ENCODE measurements at regions not wholly inside any gene's neighbourhood (a gene's known extent, or its start where the extent isn't known, plus 50 kb on each side); places are given as distances from the start of the nearest gene placed in this dataset.

DNA sequence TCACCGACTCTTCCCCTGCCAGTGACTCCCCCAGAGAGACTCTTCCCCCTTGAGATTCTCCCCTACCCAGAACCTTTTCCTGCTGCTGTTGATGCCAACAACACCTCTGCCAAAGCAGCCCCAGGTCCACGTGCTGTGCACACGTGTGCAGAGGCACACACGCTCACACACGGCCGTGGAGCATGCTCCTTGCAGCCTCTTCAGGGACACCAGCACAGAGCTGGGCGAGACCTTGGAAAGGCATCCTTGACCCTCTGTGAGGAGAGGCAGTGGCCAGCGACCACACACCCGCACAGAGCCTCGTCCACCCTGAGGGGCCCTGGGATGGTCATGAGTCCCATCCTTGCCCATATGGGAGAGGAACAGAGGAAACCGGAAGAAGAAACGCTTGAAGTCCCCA is 181.9 kb downstream of the RBFOX3 start:
- no peak for DNase-seq (ENCODE audit: low read depth in 2 of 3, low spot score in 2 of 3)

DNA sequence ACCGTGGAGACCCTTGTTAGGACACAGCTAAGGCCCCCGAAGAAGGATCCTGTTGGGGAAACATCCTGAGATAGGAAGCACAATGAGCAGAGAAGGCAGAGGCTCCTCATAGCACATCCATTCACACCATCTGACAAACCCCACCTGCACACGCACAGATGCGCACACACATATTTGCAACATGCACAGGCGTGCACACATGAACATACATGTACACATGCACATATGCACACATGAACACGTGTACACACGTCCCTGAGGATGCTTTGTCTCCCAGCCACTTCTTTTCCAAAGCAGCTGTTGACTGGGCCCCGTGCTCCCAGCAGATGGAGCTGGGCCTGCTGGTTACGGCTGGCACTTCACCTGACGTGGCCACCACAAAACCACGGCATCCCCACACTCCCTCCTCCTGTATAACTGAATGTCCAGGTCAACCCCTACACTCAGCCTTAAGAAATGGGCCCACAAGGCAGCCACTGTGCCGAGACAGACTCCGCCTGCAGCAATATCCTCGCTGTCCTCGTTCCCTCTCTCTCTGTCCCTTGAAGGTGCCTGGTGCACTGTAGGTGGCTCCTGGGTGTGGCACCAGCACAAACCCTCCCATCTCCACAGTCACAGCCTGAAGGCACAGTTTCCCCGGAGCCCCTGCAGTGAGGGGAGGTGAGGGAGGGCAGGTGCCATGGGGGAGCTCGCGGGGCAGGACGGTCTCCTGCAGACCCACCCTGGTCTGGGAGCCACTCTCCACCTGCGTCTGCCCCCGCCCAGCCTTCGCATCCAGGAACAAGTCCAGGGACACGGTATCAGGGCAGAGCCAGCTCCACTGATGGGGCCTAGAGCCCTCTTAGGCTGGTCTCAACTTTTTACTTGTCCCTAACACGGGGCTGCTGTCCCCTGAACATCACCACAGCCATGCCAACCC is 183.0 kb downstream of the RBFOX3 start:
- no peak for DNase-seq (ENCODE audit: low read depth in 2 of 3, low spot score in 2 of 3)

- no peak for DNase-seq (ENCODE audit: low read depth in 2 of 3, low spot score in 2 of 3)
Observed at GRCh38 chr17:79425686-79426085, 185.2 kb downstream of the RBFOX3 start.

GRCh38 chr17:79424471-79425185 is 186.2 kb downstream of the RBFOX3 start:
- no peak for DNase-seq (ENCODE audit: low read depth in 2 of 3, low spot score in 2 of 3)

DNA sequence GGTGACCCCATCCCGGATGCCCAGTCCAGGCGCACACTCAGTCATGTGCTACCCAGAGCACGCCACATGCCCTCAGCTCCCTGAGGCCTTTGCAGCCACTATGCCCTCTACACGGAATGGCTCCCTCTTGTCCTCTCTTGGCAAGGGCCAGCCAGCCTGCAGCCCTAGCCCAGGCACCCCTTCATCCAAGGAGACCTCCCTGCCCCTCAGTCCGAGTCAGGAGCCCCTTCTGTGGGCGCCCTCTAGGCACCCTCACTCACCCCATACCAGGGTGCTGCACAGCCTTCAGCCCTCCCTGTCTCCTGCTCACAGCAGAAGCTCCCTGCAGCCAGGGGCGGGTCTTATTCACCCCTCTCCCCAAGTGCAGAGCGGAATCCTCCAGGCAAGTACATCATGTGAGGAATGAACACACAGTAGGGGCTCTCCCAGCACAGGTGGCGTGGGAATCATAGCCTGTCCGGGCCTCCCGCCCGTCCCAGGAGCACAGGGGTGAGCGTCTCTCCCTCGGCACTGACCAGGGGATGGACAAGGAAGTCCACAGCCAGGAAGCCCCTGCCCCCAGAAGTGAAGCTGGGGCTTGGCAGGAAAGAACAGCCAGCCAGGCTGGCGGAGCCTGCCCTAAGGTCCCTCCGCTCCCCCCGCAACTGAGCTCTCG is 186.9 kb downstream of the RBFOX3 start:
- DNase-seq (ENCODE audit: low read depth in 2 of 3, low spot score in 2 of 3), result no peak

GRCh38 chr17:79422236-79422635 is 188.6 kb downstream of the RBFOX3 start:
- no peak for DNase-seq (ENCODE audit: low read depth in 2 of 3, low spot score in 2 of 3)

DNA sequence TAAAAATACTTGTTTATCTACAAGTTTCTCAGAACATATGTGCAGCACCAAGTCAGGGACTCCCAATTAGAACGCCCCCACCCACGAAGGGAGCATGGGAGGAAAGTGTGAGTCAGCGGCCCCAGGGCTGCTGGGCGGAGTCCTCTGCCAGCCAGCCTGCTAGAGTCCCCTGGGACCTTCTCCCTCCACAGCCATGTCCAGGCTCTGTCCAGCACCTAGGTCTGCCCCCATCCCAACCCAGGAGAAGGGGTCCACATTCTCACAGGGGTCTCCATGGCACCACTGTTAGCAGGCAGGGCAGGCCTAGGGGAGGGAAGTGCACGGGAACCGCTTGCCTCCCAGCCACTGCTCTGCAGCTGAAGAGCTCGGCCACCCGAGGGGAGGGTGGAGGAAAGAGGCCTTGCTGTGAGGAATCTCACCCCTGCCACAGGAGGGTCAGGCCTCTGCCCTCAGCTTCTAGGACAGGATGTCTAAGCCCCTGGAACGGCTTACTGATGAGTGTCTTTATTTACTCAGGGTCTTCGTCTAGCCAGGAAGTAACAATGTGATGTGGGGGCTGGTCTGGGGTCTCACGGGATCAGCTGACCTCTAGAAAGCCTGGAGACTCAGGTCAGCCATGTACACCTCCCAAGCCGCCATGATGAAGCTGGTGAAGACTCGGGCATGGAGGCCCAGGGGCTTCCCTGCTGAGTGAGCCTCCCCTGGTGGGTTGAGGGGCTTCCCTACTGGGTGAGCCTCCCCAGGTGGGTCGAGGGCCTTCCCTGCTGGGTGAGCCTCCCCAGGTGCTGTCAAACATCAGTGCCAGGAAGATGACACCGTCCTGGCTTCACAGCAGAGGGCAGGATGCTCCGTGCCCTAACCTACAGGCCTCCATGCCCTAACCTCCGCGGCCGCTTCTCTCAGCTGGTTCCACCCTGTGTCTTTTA is 190.3 kb downstream of the RBFOX3 start:
- peak in 1 of 3 donors; percentile 28 for DNase-seq (ENCODE audit: low read depth in 2 of 3, low spot score in 2 of 3)

DNA sequence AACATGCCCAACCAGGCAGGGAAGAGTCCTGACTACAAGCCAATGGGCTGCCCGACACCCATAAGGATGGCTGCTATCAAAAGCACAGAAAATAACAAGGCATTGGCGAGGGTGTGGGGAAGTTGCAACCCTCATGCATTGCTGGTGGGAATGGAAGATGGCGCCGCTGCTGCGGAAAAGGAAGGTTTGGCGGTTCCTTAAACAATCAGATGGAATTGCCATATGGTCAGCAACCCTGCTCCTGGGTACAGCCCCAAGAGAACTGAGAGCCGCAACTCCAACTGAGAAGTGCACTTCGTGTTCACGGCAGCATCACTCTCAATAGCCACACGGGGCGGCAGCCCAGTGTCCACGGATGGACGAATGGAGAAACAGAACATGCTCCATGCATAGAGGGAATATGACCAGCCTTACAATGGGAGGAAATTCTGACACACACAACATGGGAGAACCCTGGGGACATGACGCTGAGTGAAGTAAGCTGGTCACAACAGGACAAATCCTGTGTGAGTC is 193.3 kb downstream of the RBFOX3 start:
- DNase-seq (ENCODE audit: low read depth in 2 of 3, low spot score in 2 of 3), result no peak

DNA sequence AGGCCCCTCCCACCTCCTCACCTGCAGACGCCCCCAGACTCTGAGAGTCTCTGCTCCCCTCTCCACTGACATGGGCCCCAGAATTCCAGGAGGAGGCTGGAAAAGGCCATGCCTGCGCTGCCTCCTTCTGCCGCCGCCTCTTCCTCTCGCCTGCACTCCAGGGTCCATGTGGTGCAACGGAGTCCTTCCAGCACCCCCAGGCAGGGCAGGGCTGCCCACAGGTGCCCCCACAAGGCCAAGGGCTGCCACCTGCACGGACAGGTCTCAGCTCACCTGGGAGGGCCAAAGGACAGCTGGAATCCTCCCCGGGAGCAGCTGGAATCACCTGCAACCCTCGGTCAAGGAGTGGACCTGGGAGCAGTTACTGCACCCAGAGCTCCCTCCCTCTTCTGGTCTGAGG is 194.9 kb downstream of the RBFOX3 start:
- DNase-seq (ENCODE audit: low read depth in 2 of 3, low spot score in 2 of 3), result no peak

GRCh38 chr17:79415365-79415764 is 195.5 kb downstream of the RBFOX3 start:
- no peak for DNase-seq (ENCODE audit: low read depth in 2 of 3, low spot score in 2 of 3)

- DNase-seq (ENCODE audit: low read depth in 2 of 3, low spot score in 2 of 3), result no peak
Observed at GRCh38 chr17:79414793-79415211, 196.0 kb downstream of the RBFOX3 start.

- DNase-seq (ENCODE audit: low read depth in 2 of 3, low spot score in 2 of 3), result no peak
Observed at GRCh38 chr17:79414063-79414792, 196.6 kb downstream of the RBFOX3 start.

GRCh38 chr17:79413611-79414010 is 197.2 kb downstream of the RBFOX3 start:
- no peak for DNase-seq (ENCODE audit: low read depth in 2 of 3, low spot score in 2 of 3)

GRCh38 chr17:79412886-79413390 is 197.9 kb downstream of the RBFOX3 start:
- no peak for DNase-seq (ENCODE audit: low read depth in 2 of 3, low spot score in 2 of 3)

DNA sequence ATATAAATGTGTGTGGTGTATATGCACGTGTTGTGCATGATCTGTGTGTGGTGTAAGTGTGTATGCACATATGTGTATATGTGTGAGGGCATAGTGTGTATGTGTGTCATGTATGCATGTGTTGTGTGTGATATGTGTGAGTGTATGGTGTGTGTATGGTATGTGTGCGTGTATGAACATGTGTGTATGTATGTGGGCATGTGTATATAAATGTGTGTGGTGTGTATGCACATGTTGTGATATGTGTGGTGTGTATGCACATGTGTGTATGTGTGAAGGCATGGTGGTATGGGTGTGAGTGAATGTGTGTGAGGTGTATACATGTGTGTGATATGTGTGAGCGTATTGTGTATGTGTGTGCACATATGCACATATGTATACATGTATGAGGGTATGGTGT is 198.7 kb downstream of the RBFOX3 start:
- no peak for DNase-seq (ENCODE audit: low read depth in 2 of 3, low spot score in 2 of 3)

DNA sequence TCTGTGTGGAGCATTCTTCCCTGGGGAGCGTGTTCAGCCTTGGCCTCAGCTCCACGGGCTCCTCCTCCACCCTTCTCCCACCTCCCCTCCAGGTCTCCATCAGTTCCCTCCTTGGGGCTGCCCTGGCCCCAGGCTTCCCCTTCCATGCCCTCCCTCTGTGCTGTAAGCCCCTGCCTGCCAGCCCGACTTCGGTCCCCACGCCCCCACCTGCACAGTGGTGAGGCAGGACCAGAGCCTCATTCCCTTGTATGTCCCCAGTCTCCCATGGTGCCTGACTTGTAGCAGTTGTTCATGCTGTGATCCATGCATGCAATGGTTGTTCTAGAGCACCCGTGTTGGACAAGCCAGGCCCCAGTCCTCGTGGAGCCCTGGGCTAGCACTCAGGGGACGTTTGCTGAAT is 199.4 kb downstream of the RBFOX3 start:
- DNase-seq (ENCODE audit: low read depth in 2 of 3, low spot score in 2 of 3), result no peak

GRCh38 chr17:79410681-79411080 is 200.2 kb downstream of the RBFOX3 start:
- no peak for DNase-seq (ENCODE audit: low read depth in 2 of 3, low spot score in 2 of 3)

DNA sequence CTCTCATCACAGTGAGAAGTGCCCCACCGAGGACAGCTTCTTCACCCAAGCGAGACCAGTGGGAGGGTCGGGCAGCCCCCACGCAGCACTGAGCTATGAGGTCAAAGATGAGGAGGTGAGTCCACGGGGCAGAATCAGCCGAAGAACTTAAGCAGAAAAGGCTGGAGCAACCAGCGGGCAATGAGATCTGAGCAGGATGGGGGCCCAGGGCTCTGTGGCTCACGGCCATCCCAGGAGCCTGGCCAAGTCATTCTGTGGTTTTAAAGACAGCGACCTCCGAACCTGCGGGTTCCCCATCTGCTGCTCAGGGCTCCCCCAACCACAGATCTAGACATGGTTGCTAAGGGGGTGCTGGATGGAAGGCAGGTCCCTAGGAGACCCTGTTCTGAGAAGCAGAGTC is 202.6 kb downstream of the RBFOX3 start:
- no peak for DNase-seq (ENCODE audit: low read depth in 2 of 3, low spot score in 2 of 3)

DNA sequence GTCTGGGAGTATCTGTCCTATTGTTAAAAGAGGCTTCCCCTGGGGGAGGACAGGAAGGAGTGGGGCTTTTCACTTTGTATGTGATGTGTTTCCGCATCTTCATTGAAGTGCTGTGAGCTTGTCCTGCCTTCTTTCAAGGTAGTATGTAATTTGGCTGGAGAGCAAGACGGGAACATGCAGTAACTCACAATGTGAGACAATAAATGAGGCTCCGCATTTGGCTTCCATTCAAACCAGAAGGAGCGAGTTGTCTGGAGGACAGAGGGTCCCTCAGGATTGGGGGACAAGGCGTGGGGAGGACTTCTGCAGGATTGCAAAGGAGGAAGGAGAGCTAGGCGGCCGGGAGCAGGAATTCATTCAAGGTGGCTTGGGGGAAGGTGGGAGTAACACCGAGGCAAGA is 203.5 kb downstream of the RBFOX3 start:
- DNase-seq (ENCODE audit: low read depth in 2 of 3, low spot score in 2 of 3), result no peak

All from hematopoietic multipotent progenitor cell (in vitro differentiated cells).